ENCODE measurements at regions not wholly inside any gene's neighbourhood (a gene's known extent, or its start where the extent isn't known, plus 50 kb on each side); places are given as distances from the start of the nearest gene placed in this dataset.
"Not testable (repeated sequence)": the region's sequence is repeated elsewhere in the genome, so short reads cannot be mapped to it uniquely, and the experiment has no call there.

- peak; percentile 17 for DNase-seq
These were observed 163.7 kb upstream of the ELL2 start for GRCh38 chr5:96125231-96125891.

GRCh38 chr5:96124589-96124988, 162.9 kb upstream of the ELL2 start:
- peak; percentile 62 for DNase-seq

GRCh38 chr5:96123418-96123817, 161.8 kb upstream of the ELL2 start:
- no peak for DNase-seq

- DNase-seq, result no peak
These were observed 159.7 kb upstream of the ELL2 start for GRCh38 chr5:96121364-96121763.

GRCh38 chr5:96120120-96120519, 158.5 kb upstream of the ELL2 start:
- peak; percentile 42 for DNase-seq

GRCh38 chr5:96117771-96118651, 156.4 kb upstream of the ELL2 start:
- peak; percentile 69 for DNase-seq

GRCh38 chr5:96115147-96115807, 153.6 kb upstream of the ELL2 start:
- DNase-seq, result no peak

- DNase-seq, result peak; percentile 87
These were observed 153.1 kb upstream of the ELL2 start for GRCh38 chr5:96114736-96115135.

GRCh38 chr5:96113170-96113939, 151.7 kb upstream of the ELL2 start:
- peak; percentile 54 for DNase-seq

- no peak for DNase-seq
These were observed 151.1 kb upstream of the ELL2 start for GRCh38 chr5:96112703-96113102.

- no peak for DNase-seq
These were observed 150.5 kb upstream of the ELL2 start for GRCh38 chr5:96112123-96112670.

GRCh38 chr5:96111080-96111756, 149.6 kb upstream of the ELL2 start:
- no peak for DNase-seq

GRCh38 chr5:96110300-96110699, 148.6 kb upstream of the ELL2 start:
- DNase-seq, result no peak

GRCh38 chr5:96108629-96109028, 147.0 kb upstream of the ELL2 start:
- not testable (repeated sequence) for DNase-seq

- not testable (repeated sequence) for DNase-seq
These were observed 142.2 kb upstream of the ELL2 start for GRCh38 chr5:96103829-96104228.

- no peak for DNase-seq
These were observed 139.9 kb upstream of the ELL2 start for GRCh38 chr5:96101358-96102089.

GRCh38 chr5:96097488-96097887, 135.8 kb upstream of the ELL2 start:
- not testable (repeated sequence) for DNase-seq

GRCh38 chr5:96096724-96097123, 135.1 kb upstream of the ELL2 start:
- peak; percentile 40 for DNase-seq

GRCh38 chr5:96094904-96095303, 133.3 kb upstream of the ELL2 start:
- DNase-seq, result no peak

- peak; percentile 43 for DNase-seq
These were observed 132.3 kb upstream of the ELL2 start for GRCh38 chr5:96093890-96094381.

- DNase-seq, result no peak
These were observed 131.7 kb upstream of the ELL2 start for GRCh38 chr5:96093340-96093739.

All from HCEC 1CT (cell line).